Adrenal gland (tissue), 9 donors: ENCODE measurements at regions not wholly inside any gene's neighbourhood (a gene's known extent, or its start where the extent isn't known, plus 50 kb on each side); places are given as distances from the start of the nearest gene placed in this dataset.

Experiments
- DNase-seq, 7 donors: peaks; one replicate each; pipeline ENCODE4 v3.0.0-alpha.2; 2019 to 2020
- H3K27ac ChIP-seq, 5 donors: fragments of 200-600 bp; sonication (generic) in 4 of 5; 1 replicate in 3 of 5; 2 replicates in 2 of 5; pipeline versions ENCODE4 v1.5.1 to v1.8.0; 2016 to 2020; ENCODE audit warnings: mild to moderate bottlenecking in 1 of 5
- H3K27me3 ChIP-seq: fragments of 200-600 bp; 2 replicates; pipeline ENCODE4 v1.8.0; 2021
- H3K36me3 ChIP-seq, 2 donors: fragments of 200-600 bp; replicated peaks in 1 of 2; 1 replicate in 1 of 2; 2 replicates in 1 of 2; pipeline versions ENCODE4 v1.5.1 to v1.8.0; 2018 to 2022
- H3K4me1 ChIP-seq, 2 donors: fragments of 200-600 bp; replicated peaks in 1 of 2; 1 replicate in 1 of 2; 2 replicates in 1 of 2; pipeline versions ENCODE4 v1.5.1 to v1.8.0; 2018 to 2021
- H3K4me3 ChIP-seq, 4 donors: fragments of 200-600 bp; sonication (generic) in 3 of 4; one replicate each; pipeline ENCODE4 v1.5.1; 2016 to 2018
- H3K9me3 ChIP-seq, 3 donors: fragments of 200-600 bp; sonication (generic) in 1 of 3; replicated peaks in 1 of 3; 1 replicate in 2 of 3; 2 replicates in 1 of 3; pipeline versions ENCODE4 v1.5.1 to v1.8.0; 2016 to 2021
- POLR2A ChIP-seq, 2 donors: fragments of 450-650 bp; IDR thresholded peaks; one replicate each; pipeline ENCODE4 v1.6.1; 2017; ENCODE audit warnings: antibody characterized with exemption in 2 of 2, mild to moderate bottlenecking in 2 of 2, moderate library complexity in 1 of 2
- WGBS, 4 donors: extraction: QIAGEN DNeasy Blood & Tissue Kit in 2 of 4; methylation state at CpG; one replicate each; pipeline versions ENCODE4 v1.1.5 to v1.1.7; 2013 to 2017; 5-methylcytosine and 5-hydroxymethylcytosine counted together
- intact Hi-C, 2 donors: fragments of 100-400 bp; cut with DNase I; formaldehyde crosslinking; loops; one replicate each; pipeline versions ENCODE4 v1.14.1 to v1.15.0; 2022 to 2023
- TF ChIP-seq, protein P1 (sequence below), 6 experiments: fragments of 450-650 bp in 4 of 6; fragments of 200-600 bp in 2 of 6; sonication (generic) in 1 of 6; IDR thresholded peaks; 1 replicate in 5 of 6; 2 replicates in 1 of 6; pipeline versions ENCODE4 v1.5.1 to v1.8.0; 2016 to 2021; ENCODE audit warnings: antibody characterized with exemption in 6 of 6, mild to moderate bottlenecking in 2 of 6, moderate library complexity in 1 of 6
- donor health status: healthy with polysubstance abuse.
- donor health status: Bipolar disorder and iron deficiency.
- donor health status: DM: yes; HTN: yes; CAD: no.
- donor health status: DM: no; HTN: no; CAD: no.
- donor health status: DM: no; HTN: no; CAD: no.

DNA sequence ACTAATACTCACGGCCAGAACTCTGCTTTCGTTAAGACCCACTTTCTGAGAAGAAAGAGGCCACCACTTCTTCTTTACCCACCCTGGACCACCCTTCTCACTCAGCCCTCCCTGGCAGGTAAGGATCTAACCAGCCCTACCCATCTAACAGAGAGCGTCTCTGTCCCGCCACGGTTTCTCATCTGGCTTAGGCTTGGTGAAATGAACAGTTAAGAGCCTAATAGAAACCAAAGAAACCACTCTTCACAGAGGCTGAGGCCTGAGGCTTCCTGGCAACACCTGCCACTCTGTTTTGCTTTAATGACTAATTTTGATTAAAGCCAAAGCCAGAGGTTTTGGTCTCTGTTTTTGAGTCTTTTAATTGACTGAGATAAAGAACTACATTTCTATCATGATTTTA is 354.1 kb upstream of the SLC30A5 start:
- peak overlapping the region in 1 of 5 donors; percentile 47 for H3K27ac ChIP-seq
- H3K4me1 ChIP-seq: no peaks in the 10 kb centered on the region
- H3K4me3 ChIP-seq: no peak overlapping the region
- H3K27me3 ChIP-seq: peaks cover 5% of the 10 kb centered on the region
- 74 to 90% (median 87%) methylated on average over 5 of the region's 5 CpGs for WGBS, 4 donors
- no peak for DNase-seq
- H3K9me3 ChIP-seq: no peaks in the 10 kb centered on the region
- intact Hi-C loops: no loop called here
- H3K36me3 ChIP-seq: no peaks in the 10 kb centered on the region
- TF ChIP-seq, protein P1, sequence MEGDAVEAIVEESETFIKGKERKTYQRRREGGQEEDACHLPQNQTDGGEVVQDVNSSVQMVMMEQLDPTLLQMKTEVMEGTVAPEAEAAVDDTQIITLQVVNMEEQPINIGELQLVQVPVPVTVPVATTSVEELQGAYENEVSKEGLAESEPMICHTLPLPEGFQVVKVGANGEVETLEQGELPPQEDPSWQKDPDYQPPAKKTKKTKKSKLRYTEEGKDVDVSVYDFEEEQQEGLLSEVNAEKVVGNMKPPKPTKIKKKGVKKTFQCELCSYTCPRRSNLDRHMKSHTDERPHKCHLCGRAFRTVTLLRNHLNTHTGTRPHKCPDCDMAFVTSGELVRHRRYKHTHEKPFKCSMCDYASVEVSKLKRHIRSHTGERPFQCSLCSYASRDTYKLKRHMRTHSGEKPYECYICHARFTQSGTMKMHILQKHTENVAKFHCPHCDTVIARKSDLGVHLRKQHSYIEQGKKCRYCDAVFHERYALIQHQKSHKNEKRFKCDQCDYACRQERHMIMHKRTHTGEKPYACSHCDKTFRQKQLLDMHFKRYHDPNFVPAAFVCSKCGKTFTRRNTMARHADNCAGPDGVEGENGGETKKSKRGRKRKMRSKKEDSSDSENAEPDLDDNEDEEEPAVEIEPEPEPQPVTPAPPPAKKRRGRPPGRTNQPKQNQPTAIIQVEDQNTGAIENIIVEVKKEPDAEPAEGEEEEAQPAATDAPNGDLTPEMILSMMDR (IDR thresholded peaks at IDR 0.05): no peak
- TF ChIP-seq POLR2A (IDR thresholded peaks at IDR 0.05): no peak

DNA sequence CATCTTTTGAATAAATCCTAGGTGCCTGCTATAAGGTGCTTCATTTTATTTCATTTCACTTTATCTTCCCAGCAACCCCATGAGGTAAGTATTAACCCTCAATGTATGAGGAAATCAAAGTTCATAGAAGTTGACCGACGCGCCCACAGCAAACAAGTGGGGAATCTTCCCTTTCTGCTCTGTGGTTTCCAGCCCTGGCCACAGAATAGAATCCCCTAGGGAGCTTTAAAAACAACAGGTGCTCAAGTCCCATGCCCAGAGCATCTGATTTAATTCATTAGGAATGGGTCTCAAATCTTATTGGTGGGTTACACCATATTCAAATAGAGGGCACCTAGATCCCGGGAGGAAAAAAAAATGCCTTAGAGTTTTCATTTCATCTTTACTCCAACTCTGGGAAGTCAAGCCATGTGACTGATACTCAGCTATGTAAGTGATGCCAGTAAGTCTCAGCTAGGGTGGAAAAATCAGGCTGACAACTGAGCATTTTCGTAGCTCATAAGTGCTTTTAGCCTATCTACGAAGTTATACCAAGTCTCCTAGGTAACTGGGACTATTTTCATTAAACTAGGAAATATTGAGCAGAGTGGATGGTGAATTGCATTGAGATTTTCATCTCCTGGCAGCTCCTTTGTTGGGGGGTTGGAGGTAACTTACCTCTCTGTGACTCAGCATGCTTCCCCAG is 353.4 kb upstream of the SLC30A5 start:
- intact Hi-C loops: no loop called here
- no peak overlapping the region for H3K27ac ChIP-seq
- H3K36me3 ChIP-seq: no peaks in the 10 kb centered on the region
- H3K4me3 ChIP-seq: no peak overlapping the region
- DNase-seq: no peak
- WGBS, 4 donors: 85 to 94% (median 91%) methylated on average over 6 of the region's 6 CpGs
- H3K4me1 ChIP-seq: no peaks in the 10 kb centered on the region
- H3K27me3 ChIP-seq: peaks cover 5% of the 10 kb centered on the region
- no peaks in the 10 kb centered on the region for H3K9me3 ChIP-seq
- TF ChIP-seq, protein P1 (IDR thresholded peaks at IDR 0.05): no peak
- TF ChIP-seq POLR2A (IDR thresholded peaks at IDR 0.05): no peak

DNA sequence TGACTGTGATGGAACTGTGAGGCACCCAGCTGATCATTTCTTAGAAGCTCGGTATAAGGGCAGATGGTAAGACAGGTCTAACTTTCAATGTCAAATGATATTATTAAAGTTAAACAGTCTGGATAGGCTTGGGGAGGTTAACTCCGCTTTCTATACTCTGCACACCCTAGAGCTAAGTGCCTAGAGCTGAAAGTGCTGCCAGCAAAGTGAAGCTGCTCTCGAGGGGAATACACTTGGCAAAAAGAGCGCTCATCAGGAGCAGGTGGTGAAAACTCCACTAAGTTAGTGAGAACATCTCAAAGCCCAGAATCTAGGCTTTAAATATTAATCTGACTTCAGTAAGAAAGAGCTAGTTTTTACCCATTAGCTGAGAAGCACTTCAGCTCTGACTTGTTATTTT is 349.6 kb upstream of the SLC30A5 start:
- Histone ChIP-seq H3K4me1 (no peaks in the 10 kb centered on the region), H3K27me3 (no peaks in the 10 kb centered on the region), H3K4me3 (no peak overlapping the region), H3K9me3 (no peaks in the 10 kb centered on the region), H3K27ac (no peak overlapping the region), H3K36me3 (no peaks in the 10 kb centered on the region)
- intact Hi-C loops: no loop called here
- TF ChIP-seq, protein P1 (IDR thresholded peaks at IDR 0.05): no peak
- TF ChIP-seq POLR2A (IDR thresholded peaks at IDR 0.05): no peak
- no peak for DNase-seq
- WGBS, 4 donors: 80 to 92% (median 88%) methylated on average over 4 of the region's 4 CpGs

DNA sequence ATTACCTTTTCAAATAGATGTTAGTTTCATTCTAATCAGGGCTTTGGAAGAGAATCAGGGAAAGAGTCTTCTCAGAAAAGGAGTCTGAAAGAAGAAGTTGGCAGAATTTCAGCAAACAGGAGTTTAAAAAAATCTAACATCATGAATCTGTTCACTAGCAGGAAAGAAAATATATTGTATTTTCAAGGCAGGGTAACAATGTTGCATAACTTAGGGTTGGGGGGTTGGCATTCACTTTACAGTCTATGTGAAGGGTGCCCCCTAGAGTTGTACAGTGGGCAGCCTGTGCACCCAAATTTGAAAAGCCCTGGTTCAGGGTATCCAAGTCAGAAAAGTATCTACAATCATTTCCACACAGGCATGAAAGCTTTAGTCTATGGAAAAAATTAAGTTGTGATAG is 348.4 kb upstream of the SLC30A5 start:
- TF ChIP-seq, protein P1 (IDR thresholded peaks at IDR 0.05): no peak
- TF ChIP-seq POLR2A (IDR thresholded peaks at IDR 0.05): no peak
- Histone ChIP-seq H3K36me3 (no peaks in the 10 kb centered on the region), H3K27me3 (no peaks in the 10 kb centered on the region), H3K4me1 (no peaks in the 10 kb centered on the region), H3K27ac (no peak overlapping the region), H3K4me3 (no peak overlapping the region), H3K9me3 (no peaks in the 10 kb centered on the region)
- intact Hi-C loops: no loop called here
- no peak for DNase-seq
